ENCODE measurements at regions not wholly inside any gene's neighbourhood (a gene's known extent, or its start where the extent isn't known, plus 50 kb on each side); places are given as distances from the start of the nearest gene placed in this dataset.

DNA sequence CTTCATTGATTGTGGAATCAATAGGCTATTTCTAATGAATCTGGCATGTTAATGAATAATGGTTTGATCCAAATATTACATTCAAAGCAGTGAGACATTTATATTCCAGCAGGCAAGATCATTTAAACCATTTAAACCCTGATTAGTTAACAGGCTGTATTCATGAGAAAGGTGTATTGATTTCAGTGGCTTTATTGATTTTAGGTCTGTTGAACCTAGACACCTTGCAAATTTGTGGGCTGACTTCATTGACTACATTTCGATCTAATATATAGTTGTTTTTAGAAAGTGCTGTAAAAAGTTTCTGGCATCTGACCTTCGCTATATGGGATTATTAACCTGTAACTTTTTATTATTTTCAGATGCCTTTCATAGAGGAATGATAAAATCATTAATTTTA lies 900.1 kb upstream of the CITED2 start:
- TF ChIP-seq EZH2 (IDR thresholded peaks at IDR 0.05; ENCODE audit: insufficient read depth, poor library complexity, severe bottlenecking) = no peak
- TF ChIP-seq EZH2phosphoT487 (IDR thresholded peaks at IDR 0.05; ENCODE audit: insufficient read depth, low read depth) = no peak

Data from GM23248 (cell line).